Activated naive CD4-positive, alpha-beta T cell treated with anti-CD3 and anti-CD28 coated beads, Interleukin-2, amount 10 ng/mL, durations not matched to agents 7 days and 5 days (primary cell): ENCODE measurements at regions not wholly inside any gene's neighbourhood (a gene's known extent, or its start where the extent isn't known, plus 50 kb on each side); places are given as distances from the start of the nearest gene placed in this dataset.
"Not testable (repeated sequence)": the region's sequence is repeated elsewhere in the genome, so short reads cannot be mapped to it uniquely, and the experiment has no call there.

ENCODE experiments used
- CTCF ChIA-PET: fragments of 350-600 bp; sonication (Branson Sonifier 250); formaldehyde crosslinking; loops from one replicate; lab custom pipeline; 2021; ENCODE audit warnings: antibody characterized with exemption; lab: Charles Lee
- DNase-seq: peaks from one replicate; pipeline ENCODE4 v3.0.0-alpha.2; 2020
- H3K27ac Mint-ChIP-seq: one replicate; pipeline ENCODE4 v1.8.0; 2021; ENCODE audit warnings: mild to moderate bottlenecking, moderate library complexity, mixed read lengths
- H3K27me3 Mint-ChIP-seq: one replicate; pipeline ENCODE4 v1.8.0; 2021; ENCODE audit warnings: mild to moderate bottlenecking, mixed read lengths
- H3K36me3 Mint-ChIP-seq: one replicate; pipeline ENCODE4 v1.8.0; 2021; ENCODE audit warnings: mixed read lengths
- H3K4me1 Mint-ChIP-seq: one replicate; pipeline ENCODE4 v1.8.0; 2021; ENCODE audit warnings: mixed read lengths
- H3K4me3 Mint-ChIP-seq: one replicate; pipeline ENCODE4 v1.8.0; 2021; ENCODE audit warnings: mild to moderate bottlenecking, moderate library complexity, mixed read lengths
- H3K9me3 Mint-ChIP-seq: one replicate; pipeline ENCODE4 v1.8.0; 2021; ENCODE audit warnings: mixed read lengths

- DNase-seq, H3K4me1 Mint-ChIP-seq, H3K4me3 Mint-ChIP-seq, CTCF ChIA-PET, H3K9me3 Mint-ChIP-seq, H3K27ac Mint-ChIP-seq, H3K36me3 Mint-ChIP-seq, H3K27me3 Mint-ChIP-seq: not testable (repeated sequence)
These were observed 116.7 kb upstream of the SAMD11 start for GRCh38 chr1:807066-807465.

- H3K4me3 Mint-ChIP-seq, H3K27ac Mint-ChIP-seq, CTCF ChIA-PET, DNase-seq, H3K4me1 Mint-ChIP-seq, H3K9me3 Mint-ChIP-seq, H3K27me3 Mint-ChIP-seq, H3K36me3 Mint-ChIP-seq: not testable (repeated sequence)
These were observed 115.9 kb upstream of the SAMD11 start for GRCh38 chr1:807699-808390.

GRCh38 chr1:810949-811348, 112.8 kb upstream of the SAMD11 start:
- H3K9me3 Mint-ChIP-seq, H3K27ac Mint-ChIP-seq, DNase-seq, H3K4me3 Mint-ChIP-seq, CTCF ChIA-PET, H3K4me1 Mint-ChIP-seq, H3K36me3 Mint-ChIP-seq, H3K27me3 Mint-ChIP-seq: not testable (repeated sequence)

GRCh38 chr1:812535-813127, 111.1 kb upstream of the SAMD11 start:
- H3K27ac Mint-ChIP-seq, H3K9me3 Mint-ChIP-seq, H3K27me3 Mint-ChIP-seq, H3K36me3 Mint-ChIP-seq, CTCF ChIA-PET, DNase-seq, H3K4me3 Mint-ChIP-seq: not testable (repeated sequence)
- H3K4me1 Mint-ChIP-seq, result peaks cover 11% of the 10 kb centered on the region

- CTCF ChIA-PET, H3K4me3 Mint-ChIP-seq, H3K27ac Mint-ChIP-seq, H3K36me3 Mint-ChIP-seq, H3K9me3 Mint-ChIP-seq, H3K27me3 Mint-ChIP-seq, DNase-seq: not testable (repeated sequence)
- H3K4me1 Mint-ChIP-seq, result peaks cover 11% of the 10 kb centered on the region
These were observed 109.2 kb upstream of the SAMD11 start for GRCh38 chr1:814543-814942.

- H3K9me3 Mint-ChIP-seq, H3K27ac Mint-ChIP-seq, H3K4me3 Mint-ChIP-seq, CTCF ChIA-PET, H3K36me3 Mint-ChIP-seq, H3K27me3 Mint-ChIP-seq, DNase-seq: not testable (repeated sequence)
- H3K4me1 Mint-ChIP-seq, result peaks cover 11% of the 10 kb centered on the region
These were observed 108.4 kb upstream of the SAMD11 start for GRCh38 chr1:815147-815922.

GRCh38 chr1:817071-817599, 106.6 kb upstream of the SAMD11 start:
- H3K4me3 Mint-ChIP-seq, H3K9me3 Mint-ChIP-seq, CTCF ChIA-PET, DNase-seq, H3K27me3 Mint-ChIP-seq, H3K36me3 Mint-ChIP-seq, H3K27ac Mint-ChIP-seq: not testable (repeated sequence)
- H3K4me1 Mint-ChIP-seq, result peaks cover 11% of the 10 kb centered on the region

GRCh38 chr1:817658-818617, 105.8 kb upstream of the SAMD11 start:
- H3K27ac Mint-ChIP-seq, DNase-seq, CTCF ChIA-PET, H3K4me3 Mint-ChIP-seq, H3K27me3 Mint-ChIP-seq, H3K9me3 Mint-ChIP-seq, H3K36me3 Mint-ChIP-seq, H3K4me1 Mint-ChIP-seq: not testable (repeated sequence)

- Mint-ChIP-seq H3K36me3 (peaks cover 3% of the 10 kb centered on the region), H3K9me3 (no peaks in the 10 kb centered on the region), H3K27me3 (no peaks in the 10 kb centered on the region), H3K27ac (no peak overlapping the region), H3K4me3 (no peak overlapping the region), H3K4me1 (peaks cover 7% of the 10 kb centered on the region)
- CTCF ChIA-PET, result no interaction called here
- DNase-seq, result no peak
These were observed 105.0 kb upstream of the SAMD11 start for GRCh38 chr1:818618-819291.

- no peak for DNase-seq
- no peak overlapping the region for H3K4me3 Mint-ChIP-seq
- no peaks in the 10 kb centered on the region for H3K27me3 Mint-ChIP-seq
- no peak overlapping the region for H3K27ac Mint-ChIP-seq
- CTCF ChIA-PET, result no interaction called here
- H3K9me3 Mint-ChIP-seq, result no peaks in the 10 kb centered on the region
- H3K36me3 Mint-ChIP-seq, result peaks cover 3% of the 10 kb centered on the region
- H3K4me1 Mint-ChIP-seq, result peaks cover 12% of the 10 kb centered on the region
These were observed 102.8 kb upstream of the SAMD11 start for GRCh38 chr1:820962-821361.

GRCh38 chr1:826808-827207, 96.9 kb upstream of the SAMD11 start:
- Mint-ChIP-seq H3K4me1 (peaks cover 34% of the 10 kb centered on the region), H3K36me3 (peaks cover 12% of the 10 kb centered on the region), H3K27ac (peak overlapping the region; percentile 94), H3K4me3 (peak overlapping the region; percentile 89)
- CTCF ChIA-PET, H3K27me3 Mint-ChIP-seq, H3K9me3 Mint-ChIP-seq, DNase-seq: not testable (repeated sequence)

GRCh38 chr1:827211-828063, 96.3 kb upstream of the SAMD11 start:
- peak; percentile 97 for DNase-seq
- H3K4me3 Mint-ChIP-seq, result peak overlapping the region; percentile 89
- H3K4me1 Mint-ChIP-seq, result peaks cover 34% of the 10 kb centered on the region
- H3K9me3 Mint-ChIP-seq, H3K27me3 Mint-ChIP-seq, CTCF ChIA-PET: not testable (repeated sequence)
- H3K27ac Mint-ChIP-seq, result peak overlapping the region; percentile 94
- peaks cover 16% of the 10 kb centered on the region for H3K36me3 Mint-ChIP-seq

- Mint-ChIP-seq H3K4me1 (peaks cover 34% of the 10 kb centered on the region), H3K4me3 (peak overlapping the region; percentile 4), H3K36me3 (peaks cover 30% of the 10 kb centered on the region)
- H3K27ac Mint-ChIP-seq, H3K9me3 Mint-ChIP-seq, H3K27me3 Mint-ChIP-seq, CTCF ChIA-PET, DNase-seq: not testable (repeated sequence)
These were observed 94.4 kb upstream of the SAMD11 start for GRCh38 chr1:829324-829723.
